ENCODE measurements at regions not wholly inside any gene's neighbourhood (a gene's known extent, or its start where the extent isn't known, plus 50 kb on each side); places are given as distances from the start of the nearest gene placed in this dataset.

DNA sequence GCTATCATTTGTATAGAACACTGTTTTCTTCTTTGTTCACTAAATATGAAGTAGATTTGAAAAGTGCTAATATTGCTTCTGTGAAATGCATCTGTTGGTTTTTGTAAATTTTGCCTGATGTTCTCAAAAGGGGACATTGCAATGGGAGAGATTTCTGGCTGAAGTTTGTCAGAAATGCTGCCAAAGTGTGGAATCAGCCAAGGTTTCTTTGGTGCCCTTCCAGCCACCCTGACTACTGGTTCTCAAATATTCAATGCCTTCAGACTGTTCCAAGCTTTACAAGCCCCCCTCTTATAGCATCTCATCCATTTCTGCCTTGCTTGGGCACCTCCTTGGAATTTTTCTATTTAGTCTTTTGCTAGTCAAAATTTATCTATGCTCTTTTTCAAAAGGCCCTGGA is 60.6 kb upstream of the TMLHE start:
- H3K9me3 Mint-ChIP-seq = peaks cover 49 to 55% of the 10 kb centered on the region in 2 experiments
- H2BK12ac ChIP-seq (ENCODE audit: insufficient read length, low read depth, low read length) = no peak overlapping the region
- no peak overlapping the region for H2BK15ac ChIP-seq (ENCODE audit: low read depth, low read length)
- H2AFZ ChIP-seq (ENCODE audit: low read length) = no peak overlapping the region
- H3K56ac ChIP-seq (ENCODE audit: insufficient read length, low read depth, low read length) = no peak overlapping the region
- no peaks in the 10 kb centered on the region for H3K23me2 ChIP-seq (ENCODE audit: insufficient read length, low read depth, low read length, poor library complexity, severe bottlenecking)
- peaks cover 4 to 6% of the 10 kb centered on the region in 2 experiments; a peak in 2 of 4 replicates for H3K4me1 Mint-ChIP-seq
- no peak overlapping the region for H3T11ph ChIP-seq (ENCODE audit: low read length)
- peaks cover 19% of the 10 kb centered on the region for H3K9me3 ChIP-seq (ENCODE audit: control insufficient read depth, low read depth, low read length)
- no peak overlapping the region for H2BK5ac ChIP-seq (ENCODE audit: insufficient read length, low read length)
- no peak overlapping the region for H3K23ac ChIP-seq (ENCODE audit: insufficient read length, low read depth, low read length)
- no peaks in the 10 kb centered on the region for H4K20me1 ChIP-seq (ENCODE audit: control insufficient read depth, insufficient read depth, insufficient read length)
- DNase-seq = no peak
- H4K91ac ChIP-seq (ENCODE audit: insufficient read length, low read depth, low read length) = no peak overlapping the region
- H2BK120ac ChIP-seq (ENCODE audit: low read depth, low read length, poor library complexity, severe bottlenecking) = no peak overlapping the region
- no peaks in the 10 kb centered on the region for H3K27me3 ChIP-seq (ENCODE audit: insufficient read depth, low read length)
- H3K4me1 ChIP-seq (ENCODE audit: insufficient read depth, low read length) = no peaks in the 10 kb centered on the region
- no peak overlapping the region for H4K5ac ChIP-seq (ENCODE audit: insufficient read length, low read depth, low read length)
- TF ChIP-seq CTCF (conservative IDR thresholded peaks at IDR 0.05) = no peak
- no peak overlapping the region for H3K14ac ChIP-seq (ENCODE audit: insufficient read depth, low read length)
- no peak overlapping the region for H3K9ac ChIP-seq (ENCODE audit: extremely low read depth, insufficient read length, low read length)
- no peak overlapping the region for H3K18ac ChIP-seq (ENCODE audit: insufficient read length, low read depth, low read length)
- no peak overlapping the region for H3K4ac ChIP-seq (ENCODE audit: low read depth, low read length)
- H3K36me3 Mint-ChIP-seq (ENCODE audit: insufficient read depth in 1 of 3, low read depth in 3 of 3) = no peaks in the 10 kb centered on the region
- no peaks in the 10 kb centered on the region for H3K79me2 ChIP-seq (ENCODE audit: insufficient read depth, low read length)
- no peak overlapping the region for H4K8ac ChIP-seq (replicated peaks; ENCODE audit: insufficient read length, low read depth, low read length)
- H2AK5ac ChIP-seq (ENCODE audit: insufficient read length, low read length) = no peak overlapping the region
- no peaks in the 10 kb centered on the region for H3K27me3 Mint-ChIP-seq (ENCODE audit: low read depth)
- H2BK20ac ChIP-seq (ENCODE audit: low read depth, low read length, poor library complexity, severe bottlenecking) = no peak overlapping the region
- no peak overlapping the region for H3K4me3 Mint-ChIP-seq
- no peak overlapping the region for H3K4me2 ChIP-seq (ENCODE audit: insufficient read depth, insufficient read length, low read length)
- no peaks in the 10 kb centered on the region for H3K79me1 ChIP-seq (ENCODE audit: insufficient read depth, low read depth, low read length, poor library complexity, severe bottlenecking)
- no peak overlapping the region for H3K27ac ChIP-seq (ENCODE audit: insufficient read length, low read depth, low read length)
- H3K27ac Mint-ChIP-seq = no peak overlapping the region

All from H9 (cell line).